Kidney epithelial cell (primary cell): ENCODE measurements at regions not wholly inside any gene's neighbourhood (a gene's known extent, or its start where the extent isn't known, plus 50 kb on each side); places are given as distances from the start of the nearest gene placed in this dataset.
"Not testable (repeated sequence)": the region's sequence is repeated elsewhere in the genome, so short reads cannot be mapped to it uniquely, and the experiment has no call there.

ENCODE experiments used
- DNase-seq: peaks from one replicate; pipeline ENCODE4 v3.0.0-alpha.2; 2010; ENCODE audit warnings: low read depth
- H3K27me3 ChIP-seq: 2 replicates; pipeline ENCODE4 v1.6.0; 2011; ENCODE audit warnings: low read length; ENCODE audit not compliant: control insufficient read depth, insufficient read depth
- H3K36me3 ChIP-seq: 2 replicates; pipeline ENCODE4 v1.5.1; 2011; ENCODE audit warnings: low read length; ENCODE audit not compliant: control insufficient read depth, insufficient read depth
- H3K4me3 ChIP-seq: 2 replicates; pipeline ENCODE4 v1.5.1; 2011; ENCODE audit warnings: low read depth, mild to moderate bottlenecking, control low read depth, low read length
- CTCF ChIP-seq: IDR thresholded peaks from 2 replicates; pipeline ENCODE4 v1.5.1; 2011; ENCODE audit warnings: mild to moderate bottlenecking, moderate library complexity, low read length, control low read depth, inconsistent platforms; ENCODE audit not compliant: insufficient read depth, poor library complexity, severe bottlenecking

GRCh38 chr20:30594112-30594511 lies 663.4 kb upstream of the DEFB115 start:
- no peak for TF ChIP-seq CTCF
- H3K36me3 ChIP-seq = no peaks in the 10 kb centered on the region
- no peak for DNase-seq

GRCh38 chr20:30595698-30596097 lies 661.8 kb upstream of the DEFB115 start:
- no peak for DNase-seq
- TF ChIP-seq CTCF = no peak
- Histone ChIP-seq H3K27me3 (no peaks in the 10 kb centered on the region), H3K4me3 (no peak overlapping the region), H3K36me3 (no peaks in the 10 kb centered on the region)

More at GRCh38 chr20:30594112-30594511, 663.4 kb upstream of the DEFB115 start:
- Histone ChIP-seq H3K4me3 (no peak overlapping the region), H3K27me3 (no peaks in the 10 kb centered on the region)

- H3K36me3 ChIP-seq, H3K4me3 ChIP-seq, DNase-seq, H3K27me3 ChIP-seq: not testable (repeated sequence)
Measured at GRCh38 chr20:30597429-30597828, 660.0 kb upstream of the DEFB115 start.

GRCh38 chr20:30598460-30599230 lies 658.8 kb upstream of the DEFB115 start:
- no peaks in the 10 kb centered on the region for H3K36me3 ChIP-seq
- no peak for DNase-seq
- H3K27me3 ChIP-seq = no peaks in the 10 kb centered on the region
- no peak for TF ChIP-seq CTCF
- no peak overlapping the region for H3K4me3 ChIP-seq

- no peaks in the 10 kb centered on the region for H3K36me3 ChIP-seq
- H3K4me3 ChIP-seq = no peak overlapping the region
- no peak for TF ChIP-seq CTCF
- H3K27me3 ChIP-seq = no peaks in the 10 kb centered on the region
- no peak for DNase-seq
Measured at GRCh38 chr20:30599990-30600389, 657.5 kb upstream of the DEFB115 start.

GRCh38 chr20:30601974-30602373 lies 655.5 kb upstream of the DEFB115 start:
- Histone ChIP-seq H3K36me3 (no peaks in the 10 kb centered on the region), H3K27me3 (no peaks in the 10 kb centered on the region), H3K4me3 (no peak overlapping the region)
- no peak for TF ChIP-seq CTCF
- DNase-seq = no peak
